Ramos (cell line): ENCODE measurements at regions not wholly inside any gene's neighbourhood (a gene's known extent, or its start where the extent isn't known, plus 50 kb on each side); places are given as distances from the start of the nearest gene placed in this dataset.

Experiments
- in situ Hi-C: fragments of 300-500 bp; cut with MboI; formaldehyde crosslinking; loops from one replicate; pipeline ENCODE4 v1.14.3; 2022; ENCODE audit warnings: low sequenced_read_pairs; ENCODE audit not compliant: unreplicated experiment

GRCh38 chr12:126856958-126857357 lies 1410.0 kb upstream of the TMEM132C start:
- in situ Hi-C loops = no loop called here

GRCh38 chr12:126858560-126858959 lies 1408.4 kb upstream of the TMEM132C start:
- in situ Hi-C loops = no loop called here

GRCh38 chr12:126860210-126860609 lies 1406.8 kb upstream of the TMEM132C start:
- in situ Hi-C loops = no loop called here

DNA sequence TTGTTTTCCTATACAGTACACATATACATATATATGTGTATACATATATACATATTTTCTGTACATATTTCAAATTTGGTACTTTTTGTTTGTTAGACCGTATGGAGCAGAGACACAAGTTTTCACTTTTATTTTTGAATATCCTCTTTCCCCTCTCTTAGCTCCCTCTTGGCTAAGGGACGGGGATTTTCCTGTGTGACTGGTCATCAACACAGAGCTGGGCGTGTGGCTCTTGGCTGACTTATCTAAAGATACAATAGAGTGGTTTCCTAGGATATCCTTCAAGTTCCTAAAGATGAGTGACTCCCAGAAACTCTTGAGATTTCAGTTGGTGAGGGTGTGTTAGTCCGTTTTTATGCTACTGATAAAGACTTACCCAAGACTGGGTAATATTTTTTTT lies 1404.5 kb upstream of the TMEM132C start:
- in situ Hi-C loops = no loop called here

DNA sequence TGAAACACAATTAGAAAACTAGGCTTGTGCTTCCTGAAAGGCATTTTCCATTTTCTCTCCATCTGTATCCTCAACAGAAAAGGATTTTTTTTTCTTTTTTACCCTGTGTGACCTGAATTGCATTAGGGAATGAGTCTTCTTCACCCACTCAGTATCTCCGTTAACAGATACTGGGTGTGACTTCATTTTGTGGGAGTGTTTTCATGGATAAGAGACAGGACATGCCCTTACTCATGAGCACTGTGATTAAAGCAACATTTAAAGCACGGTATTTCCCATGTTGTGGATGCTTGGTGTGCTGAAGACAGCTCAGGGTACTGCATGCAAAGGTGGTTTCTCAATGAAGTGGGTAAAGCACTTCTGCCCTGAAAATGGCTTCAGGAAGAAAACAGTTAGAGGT lies 1397.3 kb upstream of the TMEM132C start:
- in situ Hi-C loops = no loop called here

DNA sequence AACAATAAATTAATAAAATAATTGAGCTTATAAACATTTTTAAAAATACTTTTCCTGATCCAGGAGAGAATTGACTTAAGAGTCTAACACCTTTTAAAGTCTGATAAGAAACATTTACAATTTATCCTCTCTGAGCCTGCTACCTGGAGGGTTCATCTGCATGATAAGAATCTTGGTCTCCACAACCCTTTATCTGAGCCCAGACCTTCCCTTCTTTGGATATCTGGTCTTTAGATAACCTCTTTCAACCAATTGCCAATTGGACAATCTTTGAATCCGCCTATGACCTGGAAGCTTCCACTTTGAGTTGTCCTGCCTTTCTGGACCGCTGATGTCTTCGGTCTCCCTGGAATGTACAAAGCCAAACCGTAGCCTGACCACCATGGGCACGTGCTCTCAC lies 1393.3 kb upstream of the TMEM132C start:
- in situ Hi-C loops = no loop called here

GRCh38 chr12:126874427-126875026 lies 1392.4 kb upstream of the TMEM132C start:
- in situ Hi-C loops = no loop called here

GRCh38 chr12:126879842-126880241 lies 1387.1 kb upstream of the TMEM132C start:
- in situ Hi-C loops = no loop called here

GRCh38 chr12:126883697-126884096 lies 1383.3 kb upstream of the TMEM132C start:
- in situ Hi-C loops = no loop called here

GRCh38 chr12:126889501-126889900 lies 1377.5 kb upstream of the TMEM132C start:
- in situ Hi-C loops = no loop called here

GRCh38 chr12:126890097-126890496 lies 1376.9 kb upstream of the TMEM132C start:
- in situ Hi-C loops = no loop called here

DNA sequence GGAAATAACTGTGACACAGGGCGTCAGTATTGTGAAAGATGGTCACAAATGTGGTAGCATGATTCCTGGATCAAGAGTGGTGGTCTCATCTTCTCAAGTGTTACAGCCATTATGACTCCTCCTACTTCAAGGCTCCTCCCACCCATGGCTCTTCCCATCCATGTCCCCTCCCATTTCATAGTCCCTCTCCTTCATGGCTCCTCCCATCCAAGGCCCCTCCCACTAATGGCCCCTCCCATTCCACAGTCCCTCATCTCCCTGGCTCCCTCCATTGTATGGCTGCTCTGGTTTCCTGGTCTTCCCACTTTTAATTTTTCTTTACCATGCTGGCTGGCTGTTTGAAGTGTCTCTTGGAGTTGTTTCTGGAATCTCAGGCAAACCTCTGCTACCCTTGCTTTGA lies 1375.2 kb upstream of the TMEM132C start:
- in situ Hi-C loops = no loop called here

GRCh38 chr12:126895951-126896913 lies 1370.7 kb upstream of the TMEM132C start:
- in situ Hi-C loops = no loop called here

GRCh38 chr12:126897102-126897501 lies 1369.9 kb upstream of the TMEM132C start:
- in situ Hi-C loops = no loop called here

- in situ Hi-C loops = no loop called here
Measured at GRCh38 chr12:126897778-126898177, 1369.2 kb upstream of the TMEM132C start.

DNA sequence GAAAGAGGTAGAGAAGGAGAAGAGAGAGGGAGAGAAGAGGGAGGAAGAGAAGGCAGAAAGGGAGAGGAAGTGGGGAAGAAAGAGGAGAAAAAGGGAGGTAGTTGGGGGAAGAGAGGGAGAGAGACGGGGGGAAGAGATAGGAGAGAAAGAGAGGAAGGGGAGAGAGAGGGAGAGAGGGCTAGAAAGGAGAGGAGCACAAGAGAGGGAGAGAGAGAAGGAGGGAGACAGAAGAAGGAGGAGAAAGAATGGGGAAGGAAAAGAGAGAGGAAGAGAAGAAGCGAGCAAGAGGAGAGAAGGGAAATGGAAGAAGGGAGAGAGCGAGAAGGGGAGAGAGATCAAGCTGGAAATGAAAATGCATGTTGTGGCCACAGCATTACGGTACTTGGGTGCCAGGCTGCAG lies 1368.4 kb upstream of the TMEM132C start:
- in situ Hi-C loops = no loop called here

GRCh38 chr12:126899926-126900792 lies 1366.8 kb upstream of the TMEM132C start:
- in situ Hi-C loops = no loop called here

DNA sequence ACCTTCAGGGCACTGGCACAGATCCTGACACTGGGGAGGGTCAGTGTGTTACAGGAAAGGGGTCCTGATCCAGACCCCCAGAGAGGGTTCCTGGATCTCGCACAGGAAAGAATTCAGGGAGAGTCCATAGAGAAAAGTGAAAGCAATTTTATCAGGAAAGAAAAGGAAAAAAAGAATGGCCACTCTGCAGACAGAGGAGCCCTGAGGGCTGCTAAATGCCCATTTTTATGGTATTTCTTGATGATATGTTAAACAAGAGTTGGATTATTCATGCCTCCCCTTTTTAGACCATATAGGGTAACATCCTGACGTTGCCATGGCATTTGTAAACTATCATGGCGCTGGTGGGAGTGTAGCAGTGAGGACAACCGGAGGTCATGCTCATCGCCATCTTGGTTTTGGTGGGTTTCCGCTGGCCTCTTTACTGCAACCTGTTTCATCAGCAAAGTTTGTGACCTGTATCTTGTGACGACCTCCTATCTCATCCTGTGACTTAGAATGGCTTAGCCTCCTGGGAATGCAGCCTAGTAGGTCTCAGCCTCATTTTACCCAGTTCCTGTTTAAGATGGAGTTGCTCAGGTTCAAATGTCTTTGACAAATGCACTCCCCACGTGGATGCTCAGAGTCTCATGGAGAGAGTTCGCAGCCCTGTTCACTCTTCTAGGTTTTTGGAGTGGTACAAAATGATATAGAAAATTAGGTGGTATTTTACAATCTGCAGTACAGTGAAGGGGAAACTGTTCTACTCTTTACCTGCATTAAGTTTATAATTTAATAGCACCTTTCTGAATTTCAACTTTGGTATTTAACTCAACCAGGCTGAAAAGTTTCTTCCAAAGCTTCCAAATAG lies 1363.7 kb upstream of the TMEM132C start:
- in situ Hi-C loops = no loop called here

GRCh38 chr12:126905752-126906151 lies 1361.2 kb upstream of the TMEM132C start:
- in situ Hi-C loops = no loop called here
